ENCODE measurements at regions not wholly inside any gene's neighbourhood (a gene's known extent, or its start where the extent isn't known, plus 50 kb on each side); places are given as distances from the start of the nearest gene placed in this dataset.
A peak's percentile ranks its signal among the peaks of the same experiment; 100 is the strongest.

- 83% methylated on average over 4 of the region's 4 CpGs for WGBS
- no peak overlapping the region for H3K4me3 ChIP-seq
Observed at GRCh38 chr2:66317268-66317890, 117.5 kb upstream of the MEIS1 start.

DNA sequence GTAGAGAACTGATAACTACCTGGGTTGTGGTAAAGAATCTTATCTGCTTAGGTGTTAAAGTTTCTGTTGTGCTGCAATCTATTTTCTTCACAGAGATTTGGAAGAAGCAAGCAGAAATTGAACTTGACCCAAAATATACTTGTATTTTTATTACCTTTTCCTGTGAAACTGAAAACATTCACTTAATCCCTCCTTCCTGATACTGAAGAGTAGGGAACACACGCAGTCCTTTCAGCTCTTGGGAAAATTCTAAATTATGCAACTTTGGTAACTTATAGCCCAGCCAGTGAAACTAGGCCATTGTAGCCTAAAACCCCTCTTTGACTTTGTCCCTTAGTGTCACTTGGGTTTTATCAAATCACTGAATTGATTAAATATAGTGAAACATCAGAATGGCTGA lies 128.4 kb upstream of the MEIS1 start:
- H3K36me3 ChIP-seq = no peaks in the 10 kb centered on the region
- WGBS = 39% methylated on average over 1 of the region's 1 CpG
- no peak for DNase-seq (ENCODE audit: low spot score in 2 of 2)
- no peak overlapping the region for H3K4me3 ChIP-seq
- TF ChIP-seq, protein P1, sequence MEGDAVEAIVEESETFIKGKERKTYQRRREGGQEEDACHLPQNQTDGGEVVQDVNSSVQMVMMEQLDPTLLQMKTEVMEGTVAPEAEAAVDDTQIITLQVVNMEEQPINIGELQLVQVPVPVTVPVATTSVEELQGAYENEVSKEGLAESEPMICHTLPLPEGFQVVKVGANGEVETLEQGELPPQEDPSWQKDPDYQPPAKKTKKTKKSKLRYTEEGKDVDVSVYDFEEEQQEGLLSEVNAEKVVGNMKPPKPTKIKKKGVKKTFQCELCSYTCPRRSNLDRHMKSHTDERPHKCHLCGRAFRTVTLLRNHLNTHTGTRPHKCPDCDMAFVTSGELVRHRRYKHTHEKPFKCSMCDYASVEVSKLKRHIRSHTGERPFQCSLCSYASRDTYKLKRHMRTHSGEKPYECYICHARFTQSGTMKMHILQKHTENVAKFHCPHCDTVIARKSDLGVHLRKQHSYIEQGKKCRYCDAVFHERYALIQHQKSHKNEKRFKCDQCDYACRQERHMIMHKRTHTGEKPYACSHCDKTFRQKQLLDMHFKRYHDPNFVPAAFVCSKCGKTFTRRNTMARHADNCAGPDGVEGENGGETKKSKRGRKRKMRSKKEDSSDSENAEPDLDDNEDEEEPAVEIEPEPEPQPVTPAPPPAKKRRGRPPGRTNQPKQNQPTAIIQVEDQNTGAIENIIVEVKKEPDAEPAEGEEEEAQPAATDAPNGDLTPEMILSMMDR (IDR thresholded peaks at IDR 0.05) = no peak
- TF ChIP-seq EP300 (IDR thresholded peaks at IDR 0.05) (no peak), POLR2AphosphoS5 (IDR thresholded peaks at IDR 0.05) (no peak), POLR2A (IDR thresholded peaks at IDR 0.05) (no peak)
- H3K9me3 ChIP-seq = peaks cover 2% of the 10 kb centered on the region
- no peaks in the 10 kb centered on the region for H3K27me3 ChIP-seq
- H3K27ac ChIP-seq = no peak overlapping the region
- peaks cover 19% of the 10 kb centered on the region for H3K4me1 ChIP-seq

More at GRCh38 chr2:66317268-66317890, 117.5 kb upstream of the MEIS1 start:
- Histone ChIP-seq H3K27ac (no peak overlapping the region), H3K9me3 (no peaks in the 10 kb centered on the region), H3K36me3 (no peaks in the 10 kb centered on the region), H3K4me1 (no peaks in the 10 kb centered on the region), H3K27me3 (no peaks in the 10 kb centered on the region)
- DNase-seq (ENCODE audit: low spot score in 2 of 2) = no peak
- TF ChIP-seq, protein P1 (IDR thresholded peaks at IDR 0.05) = no peak

GRCh38 chr2:66305718-66306117 lies 129.2 kb upstream of the MEIS1 start:
- peak in 1 of 2 donors; percentile 86 for DNase-seq (ENCODE audit: low spot score in 2 of 2)

DNA sequence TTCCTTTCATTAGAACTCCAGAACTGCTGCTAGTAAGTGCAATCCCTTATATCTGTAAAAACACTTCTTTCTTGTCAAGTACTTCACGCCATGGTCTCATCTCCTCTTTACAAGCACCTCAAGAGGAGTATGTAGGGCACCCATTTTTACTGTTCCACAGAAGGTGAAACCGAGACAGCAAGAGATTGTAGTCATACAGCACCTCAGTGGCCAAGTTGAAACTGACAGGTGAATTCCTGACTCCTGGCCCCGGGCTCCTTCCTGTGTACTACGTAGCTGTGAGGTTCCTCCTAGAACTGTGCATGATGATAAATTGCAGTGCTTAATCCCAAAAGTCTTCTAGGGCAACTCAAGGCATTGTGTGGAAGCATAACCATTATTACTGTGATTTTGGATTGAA lies 131.5 kb upstream of the MEIS1 start:
- Histone ChIP-seq H3K27me3 (no peaks in the 10 kb centered on the region), H3K9me3 (no peaks in the 10 kb centered on the region), H3K27ac (no peak overlapping the region), H3K36me3 (no peaks in the 10 kb centered on the region), H3K4me1 (peaks cover 19% of the 10 kb centered on the region), H3K4me3 (no peak overlapping the region)
- no peak for TF ChIP-seq EP300 (IDR thresholded peaks at IDR 0.05)
- no peak for TF ChIP-seq POLR2A (IDR thresholded peaks at IDR 0.05)
- TF ChIP-seq, protein P1 (IDR thresholded peaks at IDR 0.05) = no peak
- TF ChIP-seq POLR2AphosphoS5 (IDR thresholded peaks at IDR 0.05) = no peak
- DNase-seq (ENCODE audit: low spot score in 2 of 2) = no peak
- 89% methylated on average over 4 of the region's 4 CpGs for WGBS

More at GRCh38 chr2:66305718-66306117, 129.2 kb upstream of the MEIS1 start:
- Histone ChIP-seq H3K27ac (no peak overlapping the region), H3K9me3 (no peaks in the 10 kb centered on the region), H3K4me3 (no peak overlapping the region), H3K36me3 (no peaks in the 10 kb centered on the region), H3K4me1 (peaks cover 19% of the 10 kb centered on the region), H3K27me3 (no peaks in the 10 kb centered on the region)
- WGBS = 32% methylated on average over 12 of the region's 12 CpGs
- TF ChIP-seq POLR2AphosphoS5 (IDR thresholded peaks at IDR 0.05) (peak in 2 of 3 donors; percentile 68 to 76), POLR2A (IDR thresholded peaks at IDR 0.05) (no peak)

DNA sequence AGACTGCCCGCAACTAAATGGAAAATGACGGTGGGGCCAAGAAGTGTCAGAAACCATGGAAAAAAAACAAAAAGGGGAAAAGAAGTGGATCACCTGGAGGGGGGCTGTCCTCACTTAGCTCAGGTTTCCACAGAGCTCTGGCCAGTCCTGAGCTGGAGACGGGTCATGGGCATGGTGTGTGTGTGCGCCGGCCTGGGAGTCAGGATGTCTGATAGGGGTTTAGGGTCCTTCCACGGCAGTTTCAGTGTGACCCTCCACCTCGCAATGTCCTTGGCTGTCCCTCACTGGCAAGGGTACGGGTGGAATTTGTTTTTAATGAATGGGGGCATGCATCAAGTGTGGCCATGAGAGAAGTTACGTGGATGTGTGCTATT lies 133.2 kb upstream of the MEIS1 start:
- WGBS = 87% methylated on average over 9 of the region's 9 CpGs
- Histone ChIP-seq H3K36me3 (no peaks in the 10 kb centered on the region), H3K4me3 (no peak overlapping the region), H3K9me3 (no peaks in the 10 kb centered on the region), H3K27ac (no peak overlapping the region), H3K27me3 (no peaks in the 10 kb centered on the region), H3K4me1 (peaks cover 17% of the 10 kb centered on the region)
- no peak for DNase-seq (ENCODE audit: low spot score in 2 of 2)
- no peak for TF ChIP-seq POLR2AphosphoS5 (IDR thresholded peaks at IDR 0.05)
- TF ChIP-seq, protein P1 (IDR thresholded peaks at IDR 0.05) = no peak
- TF ChIP-seq POLR2A (IDR thresholded peaks at IDR 0.05) = no peak
- no peak for TF ChIP-seq EP300 (IDR thresholded peaks at IDR 0.05)

Measured in suprapubic skin (tissue), 4 donors.